ENCODE measurements at regions not wholly inside any gene's neighbourhood (a gene's known extent, or its start where the extent isn't known, plus 50 kb on each side); places are given as distances from the start of the nearest gene placed in this dataset.
"Not testable (repeated sequence)": the region's sequence is repeated elsewhere in the genome, so short reads cannot be mapped to it uniquely, and the experiment has no call there.

GRCh38 chr7:108818742-108819141 lies 249.1 kb downstream of the DNAJB9 start:
- no peak for DNase-seq

- no peak for DNase-seq
These were observed 255.3 kb downstream of the DNAJB9 start for GRCh38 chr7:108824840-108825580.

- no peak for DNase-seq
These were observed 255.9 kb downstream of the DNAJB9 start for GRCh38 chr7:108825581-108825909.

DNA sequence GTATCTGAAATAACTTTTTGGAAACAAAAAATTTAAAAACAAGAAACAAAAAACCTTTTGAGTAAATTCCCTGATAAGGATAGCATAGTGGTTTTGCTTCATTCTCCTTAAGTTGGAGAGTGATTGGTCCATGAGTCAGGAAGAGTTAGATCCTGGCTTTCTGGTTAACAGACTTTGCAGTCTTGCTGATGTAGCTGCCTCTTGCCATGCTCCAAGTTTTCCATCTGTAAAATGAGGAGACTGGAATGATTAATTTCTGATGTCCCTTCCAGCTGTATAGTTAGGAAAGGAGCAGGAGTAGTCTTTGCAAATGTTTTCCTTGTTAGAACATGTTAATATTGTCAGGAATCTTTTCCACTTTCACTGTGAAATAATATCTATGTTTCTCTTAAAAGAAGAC lies 266.6 kb downstream of the DNAJB9 start:
- no peak for DNase-seq

GRCh38 chr7:108838198-108838597 lies 268.5 kb downstream of the DNAJB9 start:
- no peak for DNase-seq

GRCh38 chr7:108839076-108839475 lies 269.4 kb downstream of the DNAJB9 start:
- no peak for DNase-seq

GRCh38 chr7:108845951-108846350 lies 276.3 kb downstream of the DNAJB9 start:
- no peak for DNase-seq

DNA sequence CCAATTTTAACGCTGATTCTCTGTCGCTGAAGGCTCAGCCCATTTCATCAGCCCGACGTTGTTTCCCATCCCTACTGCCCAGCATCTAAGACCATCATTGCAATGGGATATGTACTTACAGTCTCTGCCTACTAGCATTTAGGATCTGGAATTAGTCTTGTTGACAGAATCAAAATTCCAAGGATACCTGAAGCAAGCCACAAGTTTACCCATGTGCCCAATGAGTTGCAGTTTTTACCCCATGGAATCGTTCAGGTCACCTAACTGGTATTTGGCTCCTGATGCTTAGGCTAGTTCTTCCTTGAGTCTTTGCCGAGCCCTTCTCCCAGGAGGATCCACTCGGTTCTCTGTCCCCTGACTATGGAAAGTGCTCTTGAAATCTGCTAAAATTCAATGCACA lies 276.8 kb downstream of the DNAJB9 start:
- no peak for DNase-seq

DNA sequence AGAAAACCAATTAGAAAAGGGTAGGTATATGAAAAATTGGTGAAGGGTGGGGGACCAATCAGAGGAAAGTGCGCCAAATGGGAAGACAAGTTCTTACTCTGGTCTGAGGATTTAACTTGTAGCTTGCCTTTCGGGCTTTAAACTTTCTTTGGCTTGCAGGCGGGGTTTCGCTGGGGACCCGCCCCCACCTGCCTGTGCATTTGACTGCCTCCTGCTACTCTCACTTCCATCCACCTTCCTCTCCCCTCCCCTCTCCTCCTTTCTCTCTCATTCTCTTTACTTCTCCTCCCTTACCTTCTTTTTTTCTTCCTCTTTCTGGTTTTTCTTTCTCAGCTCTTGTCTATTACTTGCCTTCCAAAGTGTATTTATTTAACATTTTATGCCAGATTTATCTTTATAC lies 278.8 kb downstream of the DNAJB9 start:
- no peak for DNase-seq

DNA sequence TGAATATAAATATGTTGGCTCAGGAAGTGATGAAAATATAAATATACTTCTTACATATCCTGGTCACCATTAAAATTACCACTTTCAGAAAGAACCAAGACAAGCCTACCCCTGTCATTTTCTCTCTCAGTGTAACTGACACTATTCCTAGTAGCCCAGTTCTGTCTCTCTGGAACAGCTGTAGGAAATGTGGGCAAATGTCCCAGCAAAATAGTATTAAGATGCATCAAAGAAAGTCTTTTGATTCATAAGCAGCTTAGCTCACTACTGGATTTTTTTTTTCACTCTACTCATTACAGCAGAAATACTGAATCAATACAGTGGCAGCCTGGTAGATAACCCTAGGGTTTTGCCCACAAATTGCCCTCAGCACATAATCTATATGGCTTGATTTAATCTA lies 290.9 kb downstream of the DNAJB9 start:
- no peak for DNase-seq

DNA sequence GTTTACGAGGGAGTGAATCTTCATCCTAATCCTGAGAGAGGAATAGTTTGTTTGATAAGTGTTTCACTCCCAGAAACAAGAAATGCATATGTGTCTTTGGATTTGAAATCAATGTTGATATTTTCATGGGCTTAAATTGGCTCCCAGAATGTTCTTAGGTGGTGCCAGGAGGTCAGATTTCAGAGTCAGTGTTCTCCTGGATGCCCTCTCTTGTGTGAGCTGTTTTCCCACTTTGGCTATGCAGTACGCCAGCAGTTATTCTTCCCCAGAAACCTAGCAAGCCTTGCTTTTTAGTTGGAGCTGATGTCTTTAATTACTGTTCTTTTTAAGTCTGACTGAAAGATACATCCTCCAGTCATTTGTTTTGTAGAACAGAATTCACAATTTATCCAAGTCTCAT lies 291.4 kb downstream of the DNAJB9 start:
- no peak for DNase-seq

DNA sequence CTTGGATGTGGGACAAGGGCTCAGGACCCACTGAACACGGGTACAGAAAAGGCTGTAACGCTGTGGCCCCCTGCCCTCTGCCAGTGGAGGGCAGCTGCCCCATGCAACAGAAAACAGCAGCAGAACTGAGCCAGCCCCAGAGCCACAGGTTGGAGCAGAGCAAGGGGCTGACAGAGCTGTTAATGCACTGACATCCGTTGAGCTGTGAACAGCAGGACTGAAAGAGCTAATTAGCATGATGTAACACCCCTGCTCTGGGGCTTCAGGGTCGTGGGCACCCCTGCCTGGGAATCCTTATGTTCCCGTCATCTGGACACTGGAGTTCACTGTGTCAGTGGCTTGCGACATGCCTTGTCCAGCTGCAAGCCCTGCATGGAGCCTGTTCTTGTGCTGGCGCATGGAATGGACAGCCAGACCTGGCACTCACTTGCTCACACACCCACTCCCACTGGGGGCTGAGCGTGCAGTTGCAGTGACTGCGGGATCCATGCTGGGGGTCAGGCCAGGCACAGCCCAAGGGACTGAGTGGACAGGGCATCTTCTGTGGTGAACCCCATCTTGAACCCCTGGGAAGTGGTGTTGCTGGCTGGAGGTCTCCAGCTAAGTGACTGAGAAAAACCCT lies 293.7 kb downstream of the DNAJB9 start:
- DNase-seq: no peak

DNA sequence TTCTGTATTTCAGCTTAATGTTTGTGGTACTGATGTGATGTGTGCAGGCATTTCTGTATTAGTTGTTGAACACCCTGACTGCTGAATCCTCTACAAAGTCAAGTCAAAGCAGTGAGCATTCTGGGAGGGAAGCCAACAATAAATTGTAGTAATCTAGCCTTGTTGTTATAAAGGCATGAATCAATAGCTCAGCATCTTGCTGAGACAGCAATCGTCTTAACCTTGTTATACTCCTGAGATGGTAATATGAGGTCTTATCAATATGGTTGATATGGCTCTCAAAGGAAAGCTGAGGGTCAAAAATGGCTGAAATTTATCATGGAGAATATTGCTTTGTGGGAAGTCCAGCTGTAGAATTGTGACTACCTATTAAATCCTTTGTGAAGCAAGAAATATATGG lies 299.4 kb downstream of the DNAJB9 start:
- no peak for DNase-seq

DNA sequence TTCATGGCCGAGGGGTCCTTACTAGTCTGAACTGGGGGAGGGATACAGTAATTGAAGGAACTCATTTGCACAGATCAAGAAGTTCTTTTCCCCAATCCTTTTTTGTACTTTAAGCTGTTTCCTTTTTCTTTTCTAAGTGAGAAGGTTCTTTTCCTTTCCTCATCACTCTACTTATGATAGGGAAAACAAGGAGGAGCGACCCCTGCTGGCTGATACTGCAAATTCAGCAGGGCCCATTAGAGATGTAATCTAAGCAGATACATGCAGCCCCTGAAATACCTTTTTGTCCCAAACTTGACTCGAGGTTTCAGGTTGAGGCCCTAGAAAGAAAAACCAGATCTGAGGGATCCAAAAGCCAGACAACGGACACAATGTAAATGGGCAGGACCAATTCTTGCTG lies 305.5 kb downstream of the DNAJB9 start:
- DNase-seq: no peak

DNA sequence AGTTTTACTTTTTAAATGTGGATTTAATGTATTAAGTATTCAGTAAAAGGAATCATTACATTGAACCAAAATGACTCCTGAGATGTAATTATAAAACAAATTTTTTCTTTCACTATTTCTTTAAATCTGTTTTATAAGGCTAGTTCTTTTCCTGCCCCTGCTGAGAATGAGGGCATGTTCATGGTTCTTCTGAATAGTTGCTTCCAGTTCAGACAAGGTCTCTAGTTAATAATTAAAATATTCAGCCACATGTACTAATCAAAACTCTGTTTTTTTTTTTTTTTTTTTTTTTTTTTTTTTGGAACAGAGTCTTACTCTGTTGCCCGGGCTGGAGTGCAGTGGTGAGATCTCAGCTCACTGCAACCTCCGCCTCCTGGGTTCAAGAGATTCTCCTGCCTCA lies 321.2 kb downstream of the DNAJB9 start:
- no peak for DNase-seq

DNA sequence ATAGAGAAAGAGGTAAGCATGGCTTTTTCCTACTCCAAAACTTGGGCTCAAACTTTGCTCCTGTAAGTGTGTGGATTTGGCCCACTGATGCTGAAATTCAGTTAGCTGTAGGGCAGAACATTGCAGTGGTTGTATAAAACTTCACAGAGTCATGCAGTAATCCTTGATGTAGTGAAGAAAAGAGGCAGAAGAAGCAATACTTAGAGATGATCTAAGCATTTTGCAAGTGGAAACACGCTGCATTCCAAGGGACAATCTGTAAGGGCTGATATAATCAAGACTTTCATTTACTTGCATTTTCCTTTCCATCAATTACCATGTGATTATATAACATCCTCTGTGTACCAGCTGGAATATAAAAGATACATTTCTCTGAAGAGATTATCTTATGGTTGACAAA lies 338.8 kb downstream of the DNAJB9 start:
- no peak for DNase-seq

- DNase-seq: no peak
These were observed 341.3 kb downstream of the DNAJB9 start for GRCh38 chr7:108911016-108911415.

DNA sequence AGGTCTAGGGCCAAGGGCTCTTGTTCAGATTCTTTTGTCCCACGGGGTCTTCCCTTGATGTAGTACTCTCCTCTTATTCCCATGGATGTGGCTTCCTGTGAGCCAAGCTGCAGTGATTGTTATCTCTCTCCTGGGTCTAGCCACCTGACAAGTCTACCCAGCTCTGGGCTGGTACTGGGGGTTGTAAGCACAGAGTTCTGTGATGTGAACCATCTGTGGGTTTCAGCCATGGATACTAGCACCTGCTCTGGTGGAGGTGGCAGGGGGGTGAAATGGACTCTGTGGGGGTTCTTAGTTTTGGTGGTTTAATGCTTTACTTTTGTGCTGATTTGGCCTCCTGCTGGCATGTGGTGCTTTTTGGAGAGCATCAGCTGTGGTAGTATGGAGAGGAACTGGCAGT lies 350.8 kb downstream of the DNAJB9 start:
- no peak for DNase-seq

DNA sequence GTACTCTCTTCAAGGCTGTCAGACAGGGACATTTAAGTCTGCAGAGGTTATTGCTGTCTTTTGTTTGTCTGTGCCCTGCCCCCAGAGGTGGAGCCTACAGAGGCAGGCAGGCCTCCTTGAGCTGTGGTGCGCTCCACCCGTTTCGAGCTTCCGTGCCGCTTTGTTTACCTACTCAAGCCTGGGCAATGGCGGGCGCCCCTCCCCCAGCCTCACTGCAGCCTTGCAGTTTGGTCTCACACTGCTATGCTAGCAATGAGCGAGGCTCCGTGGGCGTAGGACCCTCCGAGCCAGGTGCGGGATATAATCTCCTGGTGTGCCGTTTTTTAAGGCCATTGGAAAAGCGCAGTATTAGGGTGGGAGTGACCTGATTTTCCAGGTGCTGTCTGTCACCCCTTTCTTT lies 373.4 kb downstream of the DNAJB9 start:
- not testable (repeated sequence) for DNase-seq

- no peak for DNase-seq
These were observed 377.9 kb downstream of the DNAJB9 start for GRCh38 chr7:108947526-108947925.

- no peak for DNase-seq
These were observed 402.3 kb downstream of the DNAJB9 start for GRCh38 chr7:108972004-108972403.

DNA sequence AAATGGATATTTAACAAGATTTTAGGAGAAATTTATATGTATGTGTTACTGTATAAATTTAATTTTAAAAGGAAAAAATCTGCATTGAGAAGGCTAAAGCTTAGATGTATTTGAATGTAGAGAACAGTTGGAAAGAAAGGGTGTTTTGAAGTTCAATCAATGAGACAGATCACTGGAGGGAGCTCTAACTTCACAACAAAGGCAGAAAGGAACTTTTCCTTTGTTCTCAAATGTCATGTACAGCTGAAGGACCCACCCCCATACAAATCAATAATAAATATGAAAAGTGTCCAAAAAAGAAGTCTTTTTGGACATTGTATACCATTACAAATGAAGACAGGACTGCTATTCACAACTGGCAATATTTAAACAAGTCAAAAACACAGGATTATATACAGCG lies 403.4 kb downstream of the DNAJB9 start:
- DNase-seq: no peak

GRCh38 chr7:108974641-108975040 lies 405.0 kb downstream of the DNAJB9 start:
- no peak for DNase-seq

DNA sequence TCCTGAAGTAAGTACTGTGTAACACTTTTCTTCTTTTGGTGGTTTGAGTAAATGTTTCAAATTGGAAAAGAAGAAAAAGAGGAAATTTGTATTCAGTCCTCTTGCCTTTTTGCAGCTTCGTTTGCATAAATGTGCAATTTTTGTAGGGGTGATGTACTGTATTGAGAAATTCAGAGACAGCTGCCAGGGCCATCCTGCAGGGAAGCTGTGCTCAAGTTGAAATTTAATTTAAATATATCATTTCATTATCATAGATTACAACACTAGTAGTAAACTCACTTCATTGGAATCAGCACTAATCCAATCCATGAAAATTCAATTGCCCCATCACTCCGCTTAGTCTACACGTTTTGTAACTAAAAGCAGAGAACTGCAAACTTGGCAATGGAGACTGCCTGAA lies 415.4 kb downstream of the DNAJB9 start:
- no peak for DNase-seq

DNA sequence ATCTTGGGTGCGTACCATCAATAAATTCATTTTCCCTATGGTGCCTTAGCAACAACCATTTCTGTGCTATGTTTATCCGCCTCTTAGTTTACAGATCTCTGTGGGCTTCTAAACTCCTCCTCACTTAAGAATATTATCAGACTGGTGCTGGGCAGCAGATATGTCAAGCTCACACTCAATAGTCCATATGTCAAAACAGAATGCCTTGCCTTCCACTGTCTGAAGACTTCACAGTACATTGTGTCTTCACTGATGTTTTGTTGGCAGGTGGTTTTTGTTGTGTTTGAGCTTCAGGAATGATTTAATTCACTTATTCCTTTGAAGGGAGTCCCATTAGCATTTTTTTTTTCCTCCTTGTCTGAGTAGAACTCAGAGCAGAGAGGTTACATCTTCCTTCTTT lies 419.6 kb downstream of the DNAJB9 start:
- DNase-seq: no peak

Measured in stimulated activated CD4-positive, alpha-beta T cell treated with anti-CD3 and anti-CD28 coated beads, Interleukin-4, amount 100 ng/mL, for 1 hour (primary cell).